Stimulated activated CD4-positive, alpha-beta T cell treated with anti-CD3 and anti-CD28 coated beads, Interleukin-1b, Interleukin-23, amount 100 ng/mL, for 48 hours (primary cell): ENCODE measurements at regions not wholly inside any gene's neighbourhood (a gene's known extent, or its start where the extent isn't known, plus 50 kb on each side); places are given as distances from the start of the nearest gene placed in this dataset.
"Not testable (repeated sequence)": the region's sequence is repeated elsewhere in the genome, so short reads cannot be mapped to it uniquely, and the experiment has no call there.

Source experiments
- DNase-seq: peaks from one replicate; pipeline ENCODE4 v3.0.0-alpha.2; 2020

GRCh38 chr20:40309731-40310130, 379.3 kb downstream of the MAFB start:
- DNase-seq = no peak

- no peak for DNase-seq
These were observed 381.0 kb downstream of the MAFB start for GRCh38 chr20:40307997-40308396.

GRCh38 chr20:40307268-40307667, 381.8 kb downstream of the MAFB start:
- DNase-seq = no peak

DNA sequence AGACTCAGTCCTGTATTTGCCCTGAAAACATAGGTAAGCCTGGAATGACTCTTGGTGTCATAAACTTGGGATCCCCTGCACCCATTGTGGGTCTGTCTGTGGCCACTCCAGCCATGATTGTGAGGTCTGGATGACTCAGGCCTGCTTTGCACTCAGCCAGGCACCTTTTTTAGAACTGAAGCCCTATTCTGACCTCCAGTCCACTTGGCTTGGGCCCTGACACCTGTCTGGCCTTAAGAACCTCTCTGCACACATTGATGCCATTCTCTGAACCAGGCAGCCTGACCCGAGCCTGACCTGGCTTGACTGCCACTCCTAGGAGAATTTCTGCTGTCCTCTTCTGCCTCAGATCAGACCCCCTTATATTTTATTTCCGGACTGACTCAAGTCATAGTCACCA, 383.7 kb downstream of the MAFB start:
- DNase-seq = no peak

GRCh38 chr20:40304119-40304613, 384.9 kb downstream of the MAFB start:
- no peak for DNase-seq

GRCh38 chr20:40294747-40295146, 394.3 kb downstream of the MAFB start:
- DNase-seq = no peak

DNA sequence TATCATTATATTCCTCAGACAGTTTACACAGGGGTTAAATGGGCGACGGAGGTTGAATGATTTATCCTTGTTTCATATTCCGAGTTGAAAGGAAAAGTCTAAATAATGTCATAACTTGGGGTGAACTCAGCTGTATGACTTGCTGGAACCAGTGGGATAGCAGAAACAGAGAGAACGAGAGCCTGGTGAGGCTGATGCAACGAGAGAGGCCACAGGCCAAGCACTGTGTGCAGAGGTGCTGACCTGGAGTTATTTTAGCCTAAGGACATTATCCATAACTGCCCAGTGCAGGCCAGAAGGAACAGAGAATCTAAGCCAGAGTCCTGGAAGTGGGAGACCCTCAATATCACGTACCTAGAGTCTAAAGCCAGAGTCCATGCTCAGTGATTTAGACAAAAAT, 394.9 kb downstream of the MAFB start:
- DNase-seq = no peak

DNA sequence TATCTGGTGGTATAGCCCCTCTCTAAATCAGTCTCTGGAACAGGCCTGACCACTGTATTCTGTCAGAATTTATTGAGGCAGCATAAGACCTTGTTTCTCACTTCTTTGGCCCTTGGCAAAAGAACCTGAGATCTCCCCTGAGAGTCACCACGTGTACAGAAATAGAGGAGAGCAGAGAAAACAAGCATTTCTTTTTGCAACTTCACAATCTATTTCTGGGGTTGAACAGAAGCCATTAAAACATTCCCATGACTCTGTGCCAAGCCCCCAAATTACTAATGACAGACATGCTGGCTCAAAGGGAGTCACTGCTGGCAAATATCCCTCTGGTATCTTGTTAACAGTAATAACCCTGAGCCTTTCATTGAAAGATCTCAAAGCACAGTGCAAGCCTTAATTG, 395.3 kb downstream of the MAFB start:
- DNase-seq = no peak

- no peak for DNase-seq
These were observed 397.4 kb downstream of the MAFB start for GRCh38 chr20:40291493-40292135.

- DNase-seq = no peak
These were observed 401.4 kb downstream of the MAFB start for GRCh38 chr20:40287683-40288082.

GRCh38 chr20:40286975-40287531, 402.0 kb downstream of the MAFB start:
- no peak for DNase-seq

- no peak for DNase-seq
These were observed 404.4 kb downstream of the MAFB start for GRCh38 chr20:40284611-40285010.

DNA sequence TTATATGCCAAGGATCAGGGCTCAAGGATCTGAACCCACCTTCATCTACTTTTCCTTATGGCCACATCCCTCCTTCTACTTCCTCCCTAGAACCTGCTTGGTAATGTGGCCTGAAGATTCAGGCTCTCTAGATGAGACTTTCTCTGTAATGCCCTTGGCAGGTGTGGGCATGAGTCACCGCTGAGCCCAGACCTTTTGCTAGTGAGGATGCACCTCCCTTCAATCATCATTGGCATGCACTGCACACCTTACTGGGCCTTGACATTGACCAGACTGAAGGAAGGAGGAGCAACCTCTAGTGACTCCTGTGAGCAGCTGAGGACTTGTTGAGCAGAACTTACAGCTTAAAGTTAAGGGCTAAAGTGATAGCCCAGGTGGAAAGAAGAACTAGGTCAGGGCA, 405.3 kb downstream of the MAFB start:
- no peak for DNase-seq

DNA sequence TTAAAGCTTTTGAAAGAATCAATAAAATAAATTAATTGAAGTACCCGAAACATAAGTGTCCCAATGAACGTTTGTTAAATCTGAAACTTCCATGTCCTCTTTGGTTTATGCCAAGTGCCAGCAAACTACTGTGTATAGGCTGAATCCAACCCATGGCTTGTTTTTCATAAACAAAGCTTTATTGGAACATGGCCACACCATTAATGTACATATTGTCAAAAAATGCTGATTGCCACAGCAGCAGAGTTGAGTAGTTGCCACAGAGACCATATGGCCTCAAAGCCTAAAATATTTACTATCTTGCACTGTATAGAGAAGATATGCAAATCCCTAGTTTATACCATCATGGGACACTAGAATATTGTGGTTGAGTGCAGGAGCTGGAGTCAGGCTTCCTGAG, 406.1 kb downstream of the MAFB start:
- DNase-seq = no peak

DNA sequence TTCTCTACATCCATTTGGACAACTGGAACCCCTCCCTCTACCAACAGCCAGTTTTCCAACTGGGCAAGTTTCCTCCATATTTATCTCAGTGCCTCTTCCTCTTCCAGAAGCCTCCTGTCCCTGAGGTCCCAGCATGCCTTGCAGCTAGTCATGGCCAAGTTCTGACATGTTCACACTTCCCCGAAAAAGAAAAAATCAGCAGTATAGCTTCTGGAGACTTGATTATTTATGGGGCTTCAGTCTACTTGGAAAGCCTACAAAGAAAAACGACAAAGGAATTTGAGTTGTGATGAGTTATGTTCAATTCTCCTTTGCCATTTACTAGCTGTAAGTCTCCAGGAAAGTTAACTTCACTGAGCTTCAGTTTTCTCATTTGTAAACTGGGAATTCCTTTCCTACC, 406.5 kb downstream of the MAFB start:
- no peak for DNase-seq

DNA sequence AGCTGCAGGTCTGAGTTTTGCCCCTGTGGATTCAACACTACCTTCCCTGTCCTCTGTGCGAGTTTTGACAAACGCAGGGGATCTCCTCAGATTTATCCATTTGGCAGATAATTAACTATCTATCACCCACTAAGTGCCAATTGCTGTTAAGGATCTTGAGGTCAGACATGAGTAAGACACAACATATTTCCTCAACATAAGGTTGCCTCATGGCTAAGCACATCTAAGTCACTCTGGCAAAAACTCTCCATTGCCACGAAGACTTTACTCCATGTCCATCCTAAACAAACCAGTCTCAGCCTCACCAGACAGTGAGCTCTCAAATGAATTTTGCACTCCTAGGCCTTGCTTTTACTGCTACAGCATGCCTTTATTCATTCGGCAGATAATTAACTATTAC, 408.4 kb downstream of the MAFB start:
- no peak for DNase-seq

DNA sequence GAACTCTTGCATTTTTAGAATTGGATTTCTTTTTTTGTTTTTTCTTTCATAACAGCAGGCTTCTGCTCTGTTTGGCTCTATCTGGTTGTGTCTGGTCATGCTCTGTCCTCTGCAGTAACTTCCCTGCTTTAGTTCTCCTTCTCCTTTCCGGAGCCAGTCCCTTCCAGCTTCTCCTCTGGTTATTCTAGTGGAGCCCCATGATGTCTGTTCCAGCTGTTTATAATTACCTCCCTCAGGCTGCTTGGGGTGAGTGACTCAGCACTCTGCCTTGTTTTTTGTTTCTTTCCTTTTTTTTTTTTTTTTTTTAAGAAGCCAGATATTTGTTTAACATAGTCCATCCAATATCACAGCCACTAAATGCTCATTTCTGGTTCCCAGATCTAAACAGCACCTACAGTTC, 409.6 kb downstream of the MAFB start:
- DNase-seq = no peak

GRCh38 chr20:40278673-40279072, 410.4 kb downstream of the MAFB start:
- no peak for DNase-seq

DNA sequence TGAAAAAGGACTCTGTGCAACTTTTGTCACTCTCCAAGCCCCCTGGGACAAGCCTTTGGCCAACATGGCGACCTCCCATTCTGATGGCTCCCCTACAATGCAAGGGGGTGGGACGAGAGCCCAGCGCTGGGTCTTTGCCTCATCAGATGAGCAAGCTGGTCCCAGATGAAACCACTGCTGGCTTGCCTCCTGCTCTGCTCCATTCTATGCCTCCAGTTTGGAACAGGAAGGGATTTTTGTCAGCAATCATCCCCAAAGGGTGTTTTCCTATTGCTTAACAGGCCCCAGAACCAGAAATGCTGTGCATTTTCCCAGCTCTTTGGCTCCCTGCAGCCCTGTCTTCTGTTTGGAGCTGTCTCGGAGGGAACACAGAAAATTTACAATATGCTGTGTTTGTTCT, 412.7 kb downstream of the MAFB start:
- no peak for DNase-seq

DNA sequence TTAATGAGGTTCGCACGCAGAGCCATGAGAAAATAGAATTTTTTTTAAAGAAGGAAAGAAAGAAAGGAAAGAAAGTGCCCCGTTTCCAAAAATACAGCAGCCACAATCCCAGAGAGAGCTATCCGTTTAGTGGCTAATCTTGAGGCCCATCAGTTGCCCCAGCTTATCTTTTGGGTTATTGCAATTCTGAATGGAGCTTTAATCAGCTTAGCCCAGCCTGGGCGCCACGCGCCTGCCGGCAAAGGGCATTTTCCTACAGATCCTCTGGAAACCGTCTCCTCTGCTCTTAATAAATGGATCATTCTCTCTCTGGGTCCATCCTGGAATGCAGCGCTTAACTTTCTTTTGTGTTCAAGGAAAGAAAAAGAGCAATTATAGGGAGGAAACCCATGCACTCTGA, 413.3 kb downstream of the MAFB start:
- no peak for DNase-seq

DNA sequence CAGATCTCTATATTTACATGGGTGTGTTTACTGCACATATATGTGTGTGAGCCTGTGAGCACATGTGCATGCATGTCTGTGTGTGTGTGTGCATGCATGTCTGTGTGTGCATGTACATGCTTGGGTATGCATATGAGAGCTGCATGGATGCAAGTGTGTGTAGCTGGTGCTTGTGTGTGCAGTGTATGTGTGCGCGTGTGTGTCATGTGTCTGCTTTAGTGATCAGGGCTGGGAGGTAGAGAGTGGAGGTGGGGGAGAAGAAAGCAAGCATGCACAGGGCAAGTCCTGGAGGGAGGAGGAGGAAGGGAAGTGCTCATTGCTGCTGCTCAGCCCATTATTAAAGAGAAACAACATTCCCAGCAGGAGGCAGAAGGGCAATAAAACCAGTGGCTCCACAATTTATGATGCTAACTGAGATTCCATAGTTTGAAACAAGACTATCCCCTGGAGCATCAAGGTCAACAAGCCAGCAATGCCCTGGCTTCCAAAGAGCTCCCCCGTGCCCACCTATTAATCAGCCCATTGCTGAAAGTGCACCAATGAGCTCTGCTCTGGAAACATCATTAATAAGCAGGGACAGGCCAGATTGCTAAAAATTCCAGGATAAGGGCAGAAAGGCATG, 414.0 kb downstream of the MAFB start:
- no peak for DNase-seq

- DNase-seq = not testable (repeated sequence)
These were observed 419.8 kb downstream of the MAFB start for GRCh38 chr20:40269274-40269673.

DNA sequence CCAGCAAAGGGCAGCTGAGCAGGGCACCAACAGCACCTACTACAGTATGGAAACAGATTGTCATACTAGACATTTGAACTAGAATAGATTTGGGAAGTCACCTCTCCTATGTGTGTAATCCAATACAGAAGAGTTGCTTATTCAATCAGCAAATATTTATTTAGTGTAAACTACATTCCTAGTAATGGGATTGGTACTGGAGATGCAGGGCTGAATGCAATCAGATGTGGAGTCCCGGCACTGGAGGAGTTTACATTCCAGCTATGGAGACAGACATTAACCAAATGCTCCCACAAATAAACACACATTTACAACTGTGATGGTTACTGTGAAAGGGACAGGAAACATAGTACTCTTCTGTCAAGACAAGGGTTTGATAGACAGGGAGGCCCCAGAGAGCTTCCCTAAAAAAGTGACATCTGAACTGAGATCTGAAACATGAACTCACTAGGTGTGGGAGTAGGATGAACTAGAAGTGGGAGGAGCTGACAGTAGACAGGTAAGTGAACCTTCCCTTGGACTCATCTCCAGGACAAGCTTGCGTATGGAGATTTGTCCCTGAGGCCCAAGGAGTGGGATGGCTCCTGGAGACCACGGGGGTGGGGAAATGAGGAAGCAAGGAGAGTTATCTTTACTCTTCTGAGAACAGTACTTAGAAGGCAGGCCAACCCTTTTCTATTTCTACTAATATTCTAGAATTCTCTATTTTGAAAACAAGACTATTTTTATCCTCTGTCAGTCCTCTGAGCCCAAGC, 420.5 kb downstream of the MAFB start:
- no peak for DNase-seq
